ENCODE measurements at regions not wholly inside any gene's neighbourhood (a gene's known extent, or its start where the extent isn't known, plus 50 kb on each side); places are given as distances from the start of the nearest gene placed in this dataset.

DNA sequence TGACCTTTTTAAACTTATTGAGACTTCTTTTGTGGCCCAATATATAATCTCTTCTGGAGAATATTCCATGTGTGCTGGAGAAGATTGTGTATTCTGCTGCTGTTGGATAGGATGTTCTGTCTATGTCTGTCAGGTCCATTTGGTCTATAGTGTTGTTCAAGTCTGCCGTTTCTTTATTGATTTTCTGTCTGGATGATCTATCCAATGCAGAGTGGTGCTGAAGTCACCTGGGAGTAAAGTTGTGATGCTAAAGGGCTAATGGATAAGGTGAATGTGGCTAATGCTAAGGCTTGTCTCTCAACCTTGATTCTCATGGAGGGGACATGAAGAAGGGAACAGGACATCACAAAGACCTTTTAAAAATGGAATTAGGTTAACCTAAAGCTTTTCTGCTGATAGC is 72.0 kb upstream of the AP1S2 start:
- FAIRE-seq, result no peak
- DNase-seq (ENCODE audit: insufficient read length, low spot score), result no peak
- TF ChIP-seq, protein P1, sequence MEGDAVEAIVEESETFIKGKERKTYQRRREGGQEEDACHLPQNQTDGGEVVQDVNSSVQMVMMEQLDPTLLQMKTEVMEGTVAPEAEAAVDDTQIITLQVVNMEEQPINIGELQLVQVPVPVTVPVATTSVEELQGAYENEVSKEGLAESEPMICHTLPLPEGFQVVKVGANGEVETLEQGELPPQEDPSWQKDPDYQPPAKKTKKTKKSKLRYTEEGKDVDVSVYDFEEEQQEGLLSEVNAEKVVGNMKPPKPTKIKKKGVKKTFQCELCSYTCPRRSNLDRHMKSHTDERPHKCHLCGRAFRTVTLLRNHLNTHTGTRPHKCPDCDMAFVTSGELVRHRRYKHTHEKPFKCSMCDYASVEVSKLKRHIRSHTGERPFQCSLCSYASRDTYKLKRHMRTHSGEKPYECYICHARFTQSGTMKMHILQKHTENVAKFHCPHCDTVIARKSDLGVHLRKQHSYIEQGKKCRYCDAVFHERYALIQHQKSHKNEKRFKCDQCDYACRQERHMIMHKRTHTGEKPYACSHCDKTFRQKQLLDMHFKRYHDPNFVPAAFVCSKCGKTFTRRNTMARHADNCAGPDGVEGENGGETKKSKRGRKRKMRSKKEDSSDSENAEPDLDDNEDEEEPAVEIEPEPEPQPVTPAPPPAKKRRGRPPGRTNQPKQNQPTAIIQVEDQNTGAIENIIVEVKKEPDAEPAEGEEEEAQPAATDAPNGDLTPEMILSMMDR (IDR thresholded peaks at IDR 0.05; ENCODE audit: insufficient read depth, missing control alignments), result no peak

DNA sequence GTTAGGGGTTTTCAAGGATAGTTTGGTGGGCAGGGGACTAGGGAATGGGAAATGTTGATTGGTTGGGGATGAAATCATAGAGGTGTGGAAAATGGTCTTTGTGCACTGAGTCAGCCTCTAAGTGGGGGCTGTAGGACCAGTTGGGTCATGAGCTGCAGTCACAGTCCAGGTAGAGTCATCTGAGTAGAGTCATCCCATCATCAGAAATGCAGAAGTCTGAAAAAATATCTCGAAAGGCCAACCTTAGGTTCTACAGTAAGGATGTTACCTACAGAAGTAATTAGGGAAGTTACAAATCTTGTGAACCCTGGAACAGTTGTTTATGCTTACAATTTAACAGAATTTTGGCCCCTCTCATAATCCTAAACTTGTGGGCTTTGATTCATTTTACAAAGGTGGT is 63.4 kb upstream of the AP1S2 start:
- FAIRE-seq (no peak), DNase-seq (ENCODE audit: insufficient read length, low spot score) (no peak)
- TF ChIP-seq, protein P1 (IDR thresholded peaks at IDR 0.05; ENCODE audit: insufficient read depth, missing control alignments), result no peak

DNA sequence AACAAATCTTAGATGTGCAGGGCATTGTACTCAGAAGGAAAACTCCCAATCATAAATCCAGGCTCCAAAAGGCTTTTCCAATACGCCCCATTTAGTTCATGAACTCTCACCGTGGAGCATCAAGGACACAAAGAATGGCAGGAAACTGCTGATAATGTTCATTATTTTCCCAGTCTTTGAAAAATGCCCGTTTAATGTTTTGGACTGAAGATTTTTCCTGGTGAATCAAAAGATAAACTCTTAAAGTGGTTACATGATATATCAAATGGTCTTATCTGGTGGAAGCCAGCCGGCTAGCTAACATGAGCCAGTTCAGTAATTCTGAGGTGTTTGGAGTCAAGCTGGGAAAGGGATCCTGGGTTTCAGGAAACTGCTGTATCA is 62.1 kb upstream of the AP1S2 start:
- FAIRE-seq, result no peak

DNA sequence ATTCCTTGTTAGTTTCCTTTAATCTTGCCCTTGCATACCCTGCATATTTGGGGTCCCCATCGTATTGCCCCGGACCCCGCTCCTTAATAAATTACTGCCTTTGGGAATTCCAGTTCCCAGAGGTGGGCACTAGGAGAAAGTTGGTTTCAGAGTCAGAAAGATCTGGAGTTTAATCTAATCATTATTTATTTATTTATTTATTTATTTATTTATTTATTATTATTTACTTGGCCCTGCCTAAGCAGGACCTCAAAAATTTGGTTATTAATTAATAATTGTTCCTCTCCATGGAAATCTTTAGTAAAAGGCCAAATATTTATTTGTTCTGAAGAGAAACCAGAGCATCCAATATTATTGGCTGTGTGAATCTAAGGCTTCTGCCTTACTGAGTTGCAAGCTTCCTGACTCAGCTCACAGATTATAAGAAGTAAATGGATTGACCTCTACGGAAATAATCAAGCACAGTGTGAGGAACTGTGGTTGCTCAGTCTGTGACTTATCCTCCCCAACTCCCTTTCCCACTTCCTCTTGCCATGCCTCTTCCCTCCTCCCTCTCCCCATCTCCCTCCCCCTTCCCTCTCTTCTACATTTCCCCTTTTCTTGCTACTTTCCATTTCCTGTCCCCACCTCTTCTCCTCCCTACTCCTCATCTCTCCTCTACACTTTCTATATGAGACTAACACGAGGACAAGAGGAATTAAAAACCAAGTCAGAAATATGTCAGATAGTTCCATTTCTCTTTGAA is 61.5 kb upstream of the AP1S2 start:
- TF ChIP-seq, protein P1 (IDR thresholded peaks at IDR 0.05; ENCODE audit: insufficient read depth, missing control alignments), result no peak
- FAIRE-seq (no peak), DNase-seq (ENCODE audit: insufficient read length, low spot score) (no peak)

More for the DNA sequence above, 62.1 kb upstream of the AP1S2 start:
- TF ChIP-seq, protein P1 (IDR thresholded peaks at IDR 0.05; ENCODE audit: insufficient read depth, missing control alignments), result no peak
- no peak for DNase-seq (ENCODE audit: insufficient read length, low spot score)

DNA sequence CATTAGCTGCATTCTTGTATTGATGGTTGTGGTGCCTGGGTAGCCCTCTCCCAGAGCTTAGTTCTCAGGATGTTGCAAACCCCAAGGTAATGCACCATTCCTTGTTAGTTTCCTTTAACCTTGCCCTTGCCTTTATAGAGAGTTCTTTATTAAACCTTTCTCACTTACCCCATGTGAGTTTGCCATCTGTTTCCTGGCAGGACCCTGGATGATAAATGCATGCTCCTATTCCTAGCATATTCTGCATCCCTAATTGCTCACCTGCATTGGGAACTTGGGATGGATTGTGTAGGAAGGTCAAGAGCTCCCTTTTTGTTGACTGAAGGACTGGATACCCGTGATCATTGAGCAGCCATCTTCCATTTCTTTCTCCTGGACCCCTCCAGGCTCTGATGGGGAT is 59.9 kb upstream of the AP1S2 start:
- TF ChIP-seq, protein P1 (IDR thresholded peaks at IDR 0.05; ENCODE audit: insufficient read depth, missing control alignments), result no peak
- DNase-seq (ENCODE audit: insufficient read length, low spot score) (no peak), FAIRE-seq (no peak)

DNA sequence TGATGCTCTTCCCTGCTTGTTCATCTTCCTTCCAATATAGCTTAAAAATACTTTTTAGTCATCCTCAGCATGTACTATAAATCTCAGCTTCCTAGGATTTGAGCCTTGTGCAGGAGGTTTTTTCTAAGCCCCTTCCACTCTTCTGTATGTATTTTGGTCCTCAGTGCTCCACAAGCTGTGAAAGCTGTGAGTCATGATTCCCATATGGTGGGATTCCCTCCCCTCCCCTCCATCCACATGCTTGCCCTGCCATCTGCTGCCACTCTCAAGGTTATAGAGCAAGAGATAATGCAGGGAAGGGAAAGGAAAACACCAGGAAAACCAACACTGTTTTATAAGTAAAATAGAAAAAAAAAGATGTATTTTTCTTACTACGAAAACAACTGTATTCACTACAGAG is 58.5 kb upstream of the AP1S2 start:
- FAIRE-seq, result no peak
- DNase-seq (ENCODE audit: insufficient read length, low spot score), result no peak
- TF ChIP-seq, protein P1 (IDR thresholded peaks at IDR 0.05; ENCODE audit: insufficient read depth, missing control alignments), result peak; percentile 24

DNA sequence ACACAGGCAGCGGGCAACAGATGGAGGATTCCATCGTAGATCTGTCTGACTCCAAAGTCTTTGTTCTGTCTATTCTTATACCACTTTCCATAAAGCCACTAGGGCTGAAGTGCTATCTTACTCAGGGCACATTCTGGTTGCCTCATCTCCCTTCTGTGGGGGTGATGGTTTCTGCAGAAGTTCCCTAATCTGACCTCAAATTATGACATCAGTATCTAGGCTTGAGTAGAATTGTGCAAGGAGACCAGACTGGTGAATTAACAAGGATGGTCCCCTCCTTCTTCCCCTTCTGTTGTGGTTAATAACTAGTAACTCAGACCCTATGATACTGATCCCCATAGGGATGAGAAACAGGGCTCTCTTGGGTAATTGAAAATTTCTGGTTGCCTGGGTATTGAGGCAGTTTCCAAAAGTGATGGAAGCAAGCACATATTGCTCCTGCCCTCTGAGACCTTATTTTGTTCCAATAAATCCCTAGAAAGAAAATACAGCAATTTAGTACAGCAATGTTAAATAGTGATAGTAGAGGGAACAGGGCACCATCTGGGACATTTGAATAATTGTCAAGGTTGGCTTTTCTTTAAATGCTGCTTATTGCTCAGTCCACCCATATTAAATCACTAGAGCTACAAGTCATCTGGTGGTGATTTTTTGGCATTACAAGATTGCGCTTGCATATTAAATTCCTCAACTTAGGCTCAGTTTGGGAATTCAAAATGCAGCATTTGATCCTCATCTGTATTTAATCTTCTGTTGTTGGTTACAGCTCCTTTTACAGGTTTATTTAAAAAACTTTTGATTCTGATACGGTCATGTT is 57.3 kb upstream of the AP1S2 start:
- no peak for DNase-seq (ENCODE audit: insufficient read length, low spot score)
- TF ChIP-seq, protein P1 (IDR thresholded peaks at IDR 0.05; ENCODE audit: insufficient read depth, missing control alignments), result no peak
- FAIRE-seq, result no peak
